ENCODE measurements at regions not wholly inside any gene's neighbourhood (a gene's known extent, or its start where the extent isn't known, plus 50 kb on each side); places are given as distances from the start of the nearest gene placed in this dataset.
"Not testable (repeated sequence)": the region's sequence is repeated elsewhere in the genome, so short reads cannot be mapped to it uniquely, and the experiment has no call there.

DNA sequence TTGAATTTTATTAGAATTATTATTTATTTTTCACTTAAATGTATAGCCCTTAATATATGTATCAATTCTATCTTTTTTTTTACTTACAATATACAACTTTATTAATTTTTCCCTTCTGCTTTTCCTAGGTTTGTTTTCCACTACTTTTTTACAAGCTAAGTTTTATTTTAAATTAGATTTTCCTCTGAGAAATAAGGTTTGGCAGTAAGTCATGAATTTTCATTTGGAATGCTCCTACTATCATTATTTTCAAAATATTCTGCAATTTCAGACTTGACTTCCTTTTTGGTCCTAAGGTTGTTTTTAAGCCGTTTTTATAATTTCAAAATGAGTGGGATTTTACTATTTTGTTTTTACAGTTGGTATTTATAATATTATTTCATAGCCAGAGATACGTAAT, 222.8 kb upstream of the PIEZO2 start:
- no peak for DNase-seq

DNA sequence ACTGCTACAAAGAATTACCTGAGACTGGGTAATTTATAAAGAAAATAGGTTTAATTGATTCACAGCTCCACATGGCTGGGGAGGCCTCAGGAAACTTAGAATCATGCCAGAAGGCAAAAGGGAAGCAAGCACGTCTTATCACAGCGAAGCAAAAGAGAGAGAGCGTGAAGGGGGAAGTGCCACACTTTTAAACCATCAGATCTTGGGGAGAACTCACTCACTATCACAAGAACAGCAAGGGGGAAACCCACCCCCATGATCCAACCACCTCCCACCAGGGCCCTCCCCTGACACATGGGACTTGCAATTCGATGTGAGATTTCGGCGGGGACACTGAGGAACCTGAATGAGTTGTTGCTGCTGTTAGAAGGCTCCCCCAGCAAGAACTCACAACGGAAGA, 220.2 kb upstream of the PIEZO2 start:
- peak; percentile 80 for DNase-seq

DNA sequence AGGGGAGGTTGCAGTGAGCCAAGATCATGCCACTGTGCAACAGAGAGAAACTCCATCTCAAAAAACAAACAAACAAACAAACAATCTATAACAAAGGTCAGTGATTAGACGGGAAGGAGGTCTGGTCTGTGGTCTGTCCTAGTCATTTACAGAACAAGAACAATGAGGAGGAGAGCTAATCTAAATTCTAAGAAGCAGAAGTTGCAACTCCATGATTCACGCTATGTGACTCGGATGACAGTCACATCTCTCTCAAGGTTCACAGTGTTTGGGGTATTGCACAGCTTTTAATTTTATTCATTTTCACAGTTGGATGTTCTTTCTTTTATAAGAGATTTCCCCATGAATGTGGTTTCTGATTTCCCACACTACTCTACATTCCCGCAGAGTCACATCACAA, 218.7 kb upstream of the PIEZO2 start:
- DNase-seq: peak; percentile 56

DNA sequence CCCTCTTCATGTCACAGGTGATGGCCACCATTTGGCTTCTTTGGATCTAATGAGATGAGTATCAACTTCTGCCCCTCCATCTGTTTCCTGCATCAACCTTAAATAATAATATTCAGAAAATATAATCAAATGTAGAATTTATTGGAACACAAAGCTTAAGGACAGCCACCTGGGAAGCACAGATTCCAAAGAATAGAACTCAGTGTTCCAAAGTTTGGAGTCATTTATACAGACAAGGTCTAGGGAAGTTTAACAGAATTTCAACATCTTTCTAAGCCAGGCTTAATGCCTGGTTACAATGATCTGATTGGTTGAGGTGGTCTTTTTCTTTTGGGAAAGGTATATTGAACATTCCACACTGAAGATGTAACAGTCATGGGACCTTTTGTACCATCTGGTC, 218.0 kb upstream of the PIEZO2 start:
- DNase-seq: no peak

DNA sequence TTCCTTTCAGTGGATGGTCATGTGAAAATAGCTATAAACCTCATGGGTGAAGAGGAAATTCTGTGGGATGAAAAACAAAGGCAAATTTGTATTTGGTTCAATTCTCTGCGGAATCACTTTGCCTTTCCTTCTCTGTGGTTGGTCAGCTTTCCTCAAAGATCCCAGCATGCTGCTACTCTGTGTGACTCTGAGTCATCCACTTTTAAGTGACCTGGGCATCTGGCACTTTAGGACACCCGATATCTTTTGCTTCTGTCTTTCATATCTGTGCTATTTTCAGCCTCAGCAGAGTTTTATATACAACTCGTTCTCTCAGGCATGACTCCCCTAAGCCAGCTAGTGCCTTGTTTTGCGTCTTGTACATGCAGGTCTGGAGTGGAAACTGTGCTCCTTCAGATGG, 217.0 kb upstream of the PIEZO2 start:
- DNase-seq: no peak

DNA sequence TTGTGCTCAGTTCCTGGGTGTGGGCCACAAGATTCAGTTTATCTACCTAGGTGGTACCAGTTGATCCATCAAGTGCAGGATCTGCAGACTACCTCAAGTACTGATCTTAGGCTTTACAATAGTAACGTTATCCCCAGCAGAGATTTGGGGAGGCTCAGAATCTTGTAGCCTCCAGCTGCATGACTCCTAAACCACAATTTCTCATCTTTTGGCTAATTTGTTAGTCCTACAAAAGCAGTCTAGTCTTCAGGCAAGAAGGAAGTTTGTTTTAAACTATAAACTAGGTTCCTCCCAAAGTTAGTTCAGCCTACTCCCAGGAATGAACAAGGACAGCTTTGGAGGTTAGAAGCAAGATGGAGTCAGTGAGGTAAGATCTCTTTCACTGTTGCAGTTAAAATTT, 213.5 kb upstream of the PIEZO2 start:
- no peak for DNase-seq

DNA sequence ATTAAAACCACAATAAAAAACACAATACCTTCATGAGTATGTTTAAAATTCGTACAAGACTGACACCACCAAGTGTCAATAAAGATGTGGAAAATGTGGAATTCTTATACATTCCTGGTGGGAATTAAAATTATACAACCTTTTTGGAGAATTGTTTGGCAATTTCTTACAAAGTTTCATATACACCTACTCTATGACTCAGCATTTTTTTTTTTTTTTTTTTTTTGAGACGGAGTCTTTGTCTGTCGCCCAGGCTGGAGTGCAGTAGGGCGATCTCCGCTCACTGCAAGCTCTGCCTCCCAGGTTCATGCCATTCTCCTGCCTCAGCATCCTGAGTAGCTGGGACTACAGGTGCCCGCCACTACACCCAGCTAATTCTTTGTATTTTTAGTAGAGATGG, 212.5 kb upstream of the PIEZO2 start:
- not testable (repeated sequence) for DNase-seq

DNA sequence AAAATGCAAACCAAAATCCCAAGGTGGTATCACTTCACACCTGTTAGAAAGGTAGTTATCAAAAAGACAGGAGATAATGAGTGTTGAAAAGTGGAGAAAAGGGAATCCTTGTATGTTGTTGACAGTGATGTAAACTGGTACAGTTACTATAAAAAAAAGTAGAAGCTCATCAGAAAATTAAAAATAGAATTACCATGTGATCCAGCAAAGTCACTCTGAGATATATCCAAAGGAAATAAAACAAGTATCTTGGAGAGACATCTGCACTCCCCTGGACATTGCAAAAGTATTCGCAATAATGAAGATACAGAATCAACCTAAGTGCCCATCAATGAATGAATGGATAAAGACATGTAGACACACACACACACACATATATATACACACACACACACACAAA, 208.3 kb upstream of the PIEZO2 start:
- no peak for DNase-seq

DNA sequence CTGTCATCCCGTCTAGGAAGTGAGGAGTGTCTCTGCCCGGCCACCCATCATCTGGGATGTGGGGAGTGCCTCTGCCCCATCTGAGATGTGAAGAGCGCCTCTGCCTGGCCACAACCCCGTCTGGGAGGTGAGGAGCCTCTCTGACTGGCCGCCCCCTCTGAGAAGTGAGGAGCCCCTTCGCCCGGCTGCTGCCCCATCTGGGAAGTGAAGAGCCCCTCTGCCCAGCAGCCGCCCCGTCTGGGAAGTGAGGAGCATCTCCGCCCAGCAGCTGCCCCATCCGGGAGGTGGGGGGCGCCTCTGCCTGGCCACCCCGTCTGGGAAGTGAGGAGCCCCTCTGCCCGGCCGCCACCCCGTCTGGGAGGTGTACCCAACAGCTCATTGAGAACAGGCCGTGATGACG, 195.2 kb upstream of the PIEZO2 start:
- DNase-seq: not testable (repeated sequence)

DNA sequence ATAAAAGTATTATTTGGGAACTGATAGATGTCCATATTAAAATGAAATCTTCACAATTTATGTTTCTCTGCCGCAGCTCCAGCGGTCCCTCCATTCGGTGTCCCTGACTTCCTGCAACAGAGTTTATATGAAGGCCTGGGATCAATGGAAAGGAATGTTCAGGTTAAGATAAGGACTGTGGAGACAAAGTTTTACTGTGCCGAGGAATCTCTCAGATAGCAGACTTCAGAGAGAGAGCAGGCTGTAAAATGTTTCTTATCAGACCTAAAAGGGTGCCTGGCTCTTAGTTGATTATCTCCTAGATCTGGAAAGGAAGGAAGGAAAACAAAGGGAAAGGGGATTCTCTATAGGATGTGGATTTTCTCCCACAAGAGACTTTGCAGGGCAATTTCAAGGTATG, 193.7 kb upstream of the PIEZO2 start:
- DNase-seq: no peak

DNA sequence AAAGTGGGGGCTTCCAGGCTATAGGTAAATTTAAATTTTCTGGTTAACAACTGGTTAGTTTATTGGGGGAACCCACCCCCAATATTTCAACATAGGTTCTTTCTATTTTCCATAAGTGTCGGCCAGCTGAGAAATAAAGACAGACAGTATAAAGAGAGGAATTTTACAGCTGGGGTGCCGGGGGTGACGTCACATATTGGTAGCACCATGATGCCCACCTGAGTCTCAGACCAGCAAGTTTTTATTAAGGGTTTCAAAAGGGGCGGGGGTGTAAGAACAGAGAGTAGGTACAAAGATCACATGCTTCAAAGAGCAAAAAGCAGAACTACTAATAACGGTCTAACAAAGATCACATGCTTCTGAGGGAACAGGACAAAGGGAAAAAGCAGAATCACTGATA, 192.7 kb upstream of the PIEZO2 start:
- peak; percentile 13 for DNase-seq

DNA sequence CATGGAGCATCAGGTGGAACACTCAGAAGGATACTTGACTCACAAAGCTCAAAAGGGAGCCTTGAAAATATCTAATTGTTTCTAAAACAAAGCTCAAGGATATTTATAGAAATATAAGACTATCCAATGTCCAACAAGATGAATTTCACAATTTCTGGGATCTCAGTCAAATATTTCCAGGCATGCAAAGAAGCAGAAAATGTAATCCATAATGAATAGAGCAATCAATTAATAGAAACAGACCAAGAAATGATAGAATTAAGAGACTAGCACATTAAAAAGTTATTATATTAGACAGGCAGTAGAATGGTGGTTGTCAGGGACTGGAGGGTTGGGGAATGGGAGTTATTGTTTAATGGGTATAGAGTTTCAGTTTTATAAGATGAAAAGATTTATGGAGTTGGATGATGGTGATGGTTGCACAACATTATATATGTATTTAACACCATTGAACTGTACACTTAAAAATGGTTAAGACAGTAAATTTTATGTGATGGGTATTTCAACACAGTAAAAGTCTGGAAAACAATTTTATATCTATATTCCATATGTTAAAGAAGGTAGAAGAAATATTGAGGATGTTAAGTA, 189.9 kb upstream of the PIEZO2 start:
- no peak for DNase-seq

DNA sequence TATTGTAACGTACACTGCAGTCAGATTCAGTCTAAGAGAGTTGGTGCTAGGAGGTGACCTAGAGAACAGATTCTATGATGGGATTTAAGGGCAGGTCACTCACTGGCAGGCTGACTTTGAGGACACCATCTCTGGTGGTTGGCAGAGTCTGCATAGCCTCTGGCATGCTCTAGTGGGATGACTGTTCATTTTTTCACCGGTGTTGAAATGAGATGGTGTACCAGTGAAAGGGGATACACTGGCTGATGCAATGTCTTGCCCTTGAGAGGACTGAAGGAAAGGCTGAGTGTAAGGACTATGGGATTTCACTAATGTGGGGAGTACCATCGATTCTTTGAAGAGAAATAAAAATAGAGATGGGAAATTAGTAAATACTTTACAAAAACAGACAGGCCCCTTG, 186.9 kb upstream of the PIEZO2 start:
- no peak for DNase-seq

DNA sequence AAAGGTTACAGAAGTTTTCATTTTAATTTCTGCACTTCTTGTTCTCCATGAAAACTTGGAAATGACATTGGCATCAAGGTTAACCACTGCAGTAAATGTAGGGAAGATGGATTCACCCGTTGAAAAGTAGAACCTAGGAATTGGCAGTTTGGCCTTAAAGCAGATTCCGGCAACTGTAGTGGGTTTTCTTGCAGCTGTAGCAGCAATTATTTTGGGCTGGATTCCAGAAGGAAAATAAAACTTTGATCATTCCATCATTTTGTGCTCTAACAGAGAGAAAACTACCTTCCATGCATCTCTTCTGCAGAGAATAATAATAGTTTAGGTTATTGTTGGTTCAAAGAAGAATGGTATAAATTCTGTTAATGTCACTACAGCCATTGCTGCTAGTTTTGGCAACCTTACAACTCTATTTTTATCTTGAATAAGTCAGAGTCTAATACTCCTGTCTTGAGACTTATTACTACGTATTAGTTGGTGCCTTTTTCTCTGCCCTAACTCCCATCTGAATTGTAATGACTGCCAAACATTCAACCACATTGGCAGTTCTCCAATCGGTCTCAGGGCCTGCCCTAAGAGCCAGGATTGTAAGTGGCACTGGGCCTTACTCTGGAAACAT, 178.1 kb upstream of the PIEZO2 start:
- DNase-seq: no peak

DNA sequence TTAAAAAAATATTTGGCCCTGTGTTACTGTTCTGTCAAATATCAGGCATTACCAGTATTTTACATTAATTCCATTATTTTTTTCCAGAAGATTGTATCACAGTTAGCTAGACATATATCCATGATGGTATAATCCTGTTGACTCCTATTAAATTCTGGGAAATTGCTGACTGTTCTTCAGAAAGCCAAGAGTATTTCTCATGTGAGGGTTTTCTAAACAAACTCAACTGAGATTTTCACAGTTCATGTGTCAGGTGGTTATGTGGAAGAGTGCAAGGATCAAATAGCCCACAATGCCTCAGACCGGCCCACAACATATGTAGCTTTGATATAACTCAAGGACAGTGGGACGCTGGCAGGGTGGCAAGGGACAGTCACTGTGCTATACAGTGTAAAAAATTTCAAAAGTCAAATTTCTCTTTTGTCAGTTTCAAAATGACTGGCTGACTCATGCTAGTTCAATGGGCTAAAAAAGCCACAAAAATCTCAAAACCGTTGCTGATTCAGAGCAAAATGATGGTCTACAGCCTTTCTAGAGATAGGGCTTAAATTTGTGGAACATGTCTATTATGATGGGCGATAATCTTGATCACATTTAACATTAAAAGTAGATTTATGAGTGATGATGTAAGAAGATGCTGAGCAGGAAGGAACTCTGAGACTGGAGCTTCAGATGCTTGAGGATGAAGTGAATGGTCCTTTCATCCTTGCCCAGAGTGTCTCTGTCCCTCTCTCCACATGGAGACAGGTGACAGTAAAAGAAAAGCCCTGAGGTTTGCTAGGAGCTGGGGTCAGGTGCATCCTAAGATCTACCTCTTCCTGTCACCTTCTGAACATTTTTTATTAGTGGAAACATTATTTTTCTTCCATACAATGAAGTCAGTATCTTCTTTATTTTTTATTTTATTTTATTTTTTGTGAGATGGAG, 175.8 kb upstream of the PIEZO2 start:
- peak; percentile 50 for DNase-seq

DNA sequence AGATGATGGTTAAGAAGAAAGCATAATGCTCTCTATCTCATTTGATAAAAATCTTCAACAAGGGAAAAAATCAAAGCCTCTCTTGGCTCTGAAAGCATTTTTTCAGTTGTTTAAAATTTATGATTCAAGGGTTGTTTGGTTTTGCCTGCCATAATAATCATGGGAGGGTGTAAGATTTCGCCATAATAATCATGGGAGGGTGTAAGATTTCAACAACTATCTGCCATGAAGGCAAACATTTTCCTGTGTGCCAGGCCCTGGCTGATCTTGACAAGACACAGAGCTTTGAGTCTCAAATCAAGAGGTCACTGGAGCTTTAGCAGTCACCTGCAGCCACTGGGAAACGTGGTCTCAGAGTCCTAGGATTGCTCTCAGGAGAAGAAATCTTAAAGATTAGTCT, 175.1 kb upstream of the PIEZO2 start:
- DNase-seq: no peak

DNA sequence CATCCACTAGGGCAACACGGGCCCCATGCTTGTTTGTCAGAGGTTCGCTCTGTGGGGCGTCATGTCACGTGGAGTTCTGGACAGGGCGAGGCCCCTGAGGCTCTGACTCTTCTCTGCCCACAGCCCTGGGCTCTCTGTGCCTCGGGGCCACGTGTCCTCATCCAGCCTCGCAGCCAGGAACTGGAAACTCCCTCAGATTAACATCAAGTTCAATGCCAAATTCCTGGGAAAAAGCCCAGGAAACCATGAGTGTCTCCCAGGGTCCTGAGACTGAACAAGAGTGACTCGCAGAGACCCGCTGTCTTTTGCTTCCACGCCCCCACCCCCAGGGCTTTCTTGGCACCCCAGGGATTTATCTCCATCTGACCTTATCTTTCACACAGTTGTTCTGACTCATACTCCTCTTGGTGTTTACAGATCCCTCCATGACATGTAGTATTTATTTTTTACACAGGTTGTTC, 174.0 kb upstream of the PIEZO2 start:
- DNase-seq: no peak

DNA sequence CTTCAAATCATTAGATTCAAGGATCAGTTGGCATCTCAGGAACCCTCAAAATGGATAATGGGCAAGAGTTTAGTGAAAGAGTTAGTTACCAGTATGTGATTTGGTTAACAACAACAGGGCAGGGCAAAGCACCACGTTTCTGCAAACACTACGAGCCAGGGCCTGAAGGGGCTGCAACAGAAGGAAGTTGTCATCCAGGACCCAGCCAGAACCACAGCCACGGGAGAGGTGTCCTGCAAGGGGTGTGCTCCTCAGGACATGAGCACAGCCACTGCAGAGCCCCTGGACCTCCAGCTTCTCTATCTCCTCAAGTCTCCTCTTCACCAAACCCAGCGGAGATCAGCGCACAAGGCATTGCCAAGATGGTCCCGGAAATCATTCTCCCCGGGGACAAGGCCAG, 173.3 kb upstream of the PIEZO2 start:
- DNase-seq: no peak

DNA sequence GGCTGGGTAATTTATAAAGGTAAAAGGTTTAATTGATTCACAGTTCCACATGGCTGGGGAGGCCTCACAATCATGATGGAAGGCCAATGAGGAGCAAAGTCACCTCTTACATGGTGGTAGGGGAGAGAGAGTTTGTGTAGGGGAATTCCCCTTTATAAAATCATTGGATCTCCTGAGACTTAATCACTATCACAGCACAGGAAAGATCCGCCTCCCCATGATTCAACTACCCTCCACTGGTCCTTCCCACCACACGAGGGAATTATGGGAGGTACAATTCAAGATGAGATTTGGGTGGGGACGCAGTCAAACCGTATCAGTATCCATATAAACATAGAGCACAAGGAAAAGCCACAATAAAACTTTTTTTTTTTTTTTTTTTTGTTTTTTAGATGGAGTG, 172.6 kb upstream of the PIEZO2 start:
- no peak for DNase-seq

DNA sequence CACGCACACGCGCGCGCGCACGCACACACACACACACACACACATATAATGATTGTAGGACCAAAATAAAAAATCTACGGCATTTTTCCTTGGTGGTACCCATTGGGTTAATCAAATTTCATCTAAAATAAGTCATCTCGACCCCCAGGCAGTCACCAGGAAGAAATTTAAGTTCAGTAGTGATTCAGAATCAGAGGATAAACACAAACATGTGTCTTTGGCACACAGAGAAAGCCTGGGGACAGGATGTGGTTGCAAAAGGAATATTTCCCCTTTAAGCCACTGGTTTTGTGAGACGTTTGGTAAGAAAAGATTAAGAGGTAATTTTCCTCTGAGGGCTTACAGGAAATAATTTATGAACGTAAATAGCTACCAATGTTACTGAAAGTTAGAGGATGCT, 171.6 kb upstream of the PIEZO2 start:
- peak; percentile 29 for DNase-seq

DNA sequence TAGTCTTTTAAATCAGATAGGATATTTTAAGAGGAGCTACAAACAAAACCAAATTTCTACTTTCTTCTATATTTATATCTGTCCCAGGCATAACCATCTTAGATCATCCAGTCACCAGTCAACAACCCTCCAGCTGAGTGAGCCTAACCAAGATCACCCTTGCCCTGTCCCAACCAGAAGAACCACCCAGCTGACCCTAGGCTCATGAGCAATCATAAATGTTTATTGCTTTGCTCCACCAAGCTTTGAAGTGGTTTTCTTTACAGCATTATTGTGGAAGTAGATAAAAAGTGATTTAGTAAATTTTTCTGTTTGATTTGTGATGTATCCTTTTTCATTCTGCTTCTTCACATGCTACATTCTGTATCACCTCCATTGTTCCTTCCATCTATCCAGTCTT, 167.2 kb upstream of the PIEZO2 start:
- no peak for DNase-seq

DNA sequence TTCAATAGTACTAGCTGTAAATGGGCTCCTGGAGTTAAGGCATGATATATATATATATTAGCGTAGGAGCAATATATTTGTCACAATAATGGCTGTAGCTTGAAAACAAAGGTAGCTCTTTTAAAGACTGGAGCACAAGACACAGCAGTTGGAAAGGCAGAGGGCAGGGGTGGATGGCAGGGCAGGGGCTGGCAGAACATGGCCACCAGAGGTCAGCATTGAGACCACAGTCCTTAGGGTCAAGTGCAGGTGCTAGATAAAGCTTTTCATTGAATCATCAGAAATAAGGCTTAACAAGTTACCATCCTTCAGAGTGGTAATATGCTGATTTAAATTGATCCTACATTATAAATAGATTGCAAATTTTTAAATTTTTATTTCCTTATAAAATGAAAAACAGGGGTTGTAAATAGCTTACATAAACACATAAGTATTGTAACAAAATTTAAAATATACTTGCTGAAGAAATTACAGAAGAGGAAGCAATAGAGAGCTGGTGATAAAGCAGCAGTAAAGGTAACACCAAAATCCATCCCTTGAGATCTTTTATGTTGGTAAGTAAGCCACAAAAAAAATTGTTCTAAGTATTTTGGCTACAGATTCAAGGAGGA, 161.2 kb upstream of the PIEZO2 start:
- DNase-seq: peak; percentile 79

DNA sequence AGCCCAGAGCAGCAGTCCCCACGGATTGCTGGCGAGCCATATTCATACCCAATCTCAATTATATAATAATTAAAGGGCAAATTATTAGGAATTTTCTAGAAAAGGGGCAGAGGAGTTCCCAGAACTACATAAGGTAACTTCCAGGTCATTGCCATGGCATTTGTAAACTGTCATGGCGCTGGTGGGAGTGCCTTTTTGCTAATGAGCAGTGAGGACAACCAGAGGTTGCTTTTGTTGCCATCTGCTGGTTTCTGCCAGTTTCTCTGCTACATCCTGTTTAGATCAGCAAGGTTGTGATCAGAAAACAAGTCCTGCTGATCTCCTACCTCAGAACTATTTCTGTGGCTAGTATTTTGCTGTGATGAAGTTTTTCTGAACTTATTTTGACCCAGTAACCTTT, 159.8 kb upstream of the PIEZO2 start:
- DNase-seq: peak; percentile 55

DNA sequence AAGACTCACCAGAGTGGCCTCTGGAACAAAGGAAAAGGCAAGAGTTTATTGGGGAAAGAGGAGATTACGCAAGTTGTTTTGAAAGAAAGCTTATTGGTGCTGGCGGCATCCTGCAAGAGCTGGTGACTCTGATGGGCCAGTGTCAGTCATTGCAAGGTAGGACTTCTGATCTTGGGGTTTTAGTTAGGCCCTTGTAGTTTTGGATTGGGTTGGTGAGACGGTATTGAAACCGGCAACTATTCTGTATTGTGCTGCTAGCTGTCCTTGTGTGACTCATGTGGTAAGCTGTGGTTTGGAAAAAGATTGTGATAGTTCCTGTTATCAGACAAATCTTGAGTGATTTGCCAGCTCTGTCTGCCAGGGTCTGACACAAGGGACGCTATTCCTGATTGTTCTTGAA, 159.1 kb upstream of the PIEZO2 start:
- peak; percentile 53 for DNase-seq

Data from hematopoietic multipotent progenitor cell treated with erythropoietin and hydrocortisone succinate and interleukin-3 and kit ligand, for 4 days (in vitro differentiated cells).